RWPE2 (cell line): ENCODE measurements at regions not wholly inside any gene's neighbourhood (a gene's known extent, or its start where the extent isn't known, plus 50 kb on each side); places are given as distances from the start of the nearest gene placed in this dataset.

Source experiments
- ATAC-seq: fragments of 200-7000 bp; cut with Tn5 transposase; 3 replicates; pipeline ENCODE4 v1.9.1; 2021; ENCODE audit warnings: low read depth
- DNase-seq: peaks from one replicate; pipeline ENCODE4 v3.0.0-alpha.2; 2020; ENCODE audit warnings: low spot score
- H3K27ac ChIP-seq: fragments of 450-650 bp; 2 replicates; pipeline ENCODE4 v1.5.1; 2017; ENCODE audit warnings: mild to moderate bottlenecking; ENCODE audit not compliant: poor library complexity, severe bottlenecking
- H3K27me3 ChIP-seq: fragments of 250-450 bp; sonication (Bioruptor Pico); 2 replicates; pipeline ENCODE4 v1.5.1; 2021; ENCODE audit warnings: mild to moderate bottlenecking, moderate library complexity; ENCODE audit not compliant: insufficient read depth, poor library complexity, severe bottlenecking
- H3K36me3 ChIP-seq: fragments of 250-450 bp; sonication (Bioruptor Pico); 2 replicates; pipeline ENCODE4 v1.5.1; 2020; ENCODE audit warnings: low read depth, mild to moderate bottlenecking, moderate library complexity
- H3K4me1 ChIP-seq: fragments of 250-450 bp; sonication (Bioruptor Pico); 2 replicates; pipeline ENCODE4 v1.5.1; 2021; ENCODE audit warnings: mild to moderate bottlenecking, moderate library complexity; ENCODE audit not compliant: insufficient read depth, poor library complexity, severe bottlenecking
- H3K4me3 ChIP-seq: fragments of 250-450 bp; sonication (Bioruptor Pico); 2 replicates; pipeline ENCODE4 v1.5.1; 2021; ENCODE audit warnings: mild to moderate bottlenecking, moderate library complexity; ENCODE audit not compliant: severe bottlenecking
- H3K9me3 ChIP-seq: fragments of 250-450 bp; sonication (Bioruptor Pico); 2 replicates; pipeline ENCODE4 v1.5.1; 2021; ENCODE audit warnings: mild to moderate bottlenecking, moderate library complexity; ENCODE audit not compliant: severe bottlenecking
- CTCF ChIP-seq: fragments of 450-650 bp; IDR thresholded peaks from one replicate; pipeline ENCODE4 v1.5.1; 2017; ENCODE audit warnings: mild to moderate bottlenecking, moderate library complexity; ENCODE audit not compliant: poor library complexity, severe bottlenecking

- Histone ChIP-seq H3K36me3 (no peaks in the 10 kb centered on the region), H3K4me1 (no peaks in the 10 kb centered on the region), H3K27ac (no peak overlapping the region), H3K4me3 (no peak overlapping the region), H3K9me3 (peaks cover 1% of the 10 kb centered on the region), H3K27me3 (peaks cover 11% of the 10 kb centered on the region)
- TF ChIP-seq CTCF: no peak
- ATAC-seq (no peak), DNase-seq (no peak)
Observed at GRCh38 chr18:24601585-24601984, 141.1 kb downstream of the HRH4 start.

- Histone ChIP-seq H3K27me3 (peaks cover 11% of the 10 kb centered on the region), H3K9me3 (peaks cover 1% of the 10 kb centered on the region), H3K4me1 (no peaks in the 10 kb centered on the region), H3K4me3 (no peak overlapping the region), H3K27ac (no peak overlapping the region), H3K36me3 (no peaks in the 10 kb centered on the region)
- no peak for ATAC-seq
- TF ChIP-seq CTCF: no peak
- no peak for DNase-seq
Observed at GRCh38 chr18:24602201-24602600, 141.8 kb downstream of the HRH4 start.

- H3K27ac ChIP-seq: no peak overlapping the region
- no peak for ATAC-seq
- peaks cover 11% of the 10 kb centered on the region for H3K27me3 ChIP-seq
- DNase-seq: no peak
- TF ChIP-seq CTCF: no peak
- no peak overlapping the region for H3K4me3 ChIP-seq
- H3K36me3 ChIP-seq: no peaks in the 10 kb centered on the region
- H3K9me3 ChIP-seq: peaks cover 1% of the 10 kb centered on the region
- H3K4me1 ChIP-seq: no peaks in the 10 kb centered on the region
Observed at GRCh38 chr18:24603151-24603550, 142.7 kb downstream of the HRH4 start.

GRCh38 chr18:24605444-24605843 is 145.0 kb downstream of the HRH4 start:
- no peak overlapping the region for H3K4me3 ChIP-seq
- H3K27ac ChIP-seq: no peak overlapping the region
- no peak for TF ChIP-seq CTCF
- ATAC-seq: no peak
- H3K4me1 ChIP-seq: no peaks in the 10 kb centered on the region
- no peaks in the 10 kb centered on the region for H3K36me3 ChIP-seq
- no peak for DNase-seq
- peaks cover 4% of the 10 kb centered on the region for H3K27me3 ChIP-seq
- no peaks in the 10 kb centered on the region for H3K9me3 ChIP-seq

GRCh38 chr18:24609254-24609653 is 148.8 kb downstream of the HRH4 start:
- Histone ChIP-seq H3K27ac (no peak overlapping the region), H3K9me3 (no peaks in the 10 kb centered on the region), H3K4me1 (no peaks in the 10 kb centered on the region), H3K27me3 (no peaks in the 10 kb centered on the region), H3K4me3 (no peak overlapping the region), H3K36me3 (no peaks in the 10 kb centered on the region)
- no peak for DNase-seq
- TF ChIP-seq CTCF: no peak
- no peak for ATAC-seq
